C1 segment of cervical spinal cord (tissue), 14 donors: ENCODE measurements at regions not wholly inside any gene's neighbourhood (a gene's known extent, or its start where the extent isn't known, plus 50 kb on each side); places are given as distances from the start of the nearest gene placed in this dataset.

Experiments
- DNase-seq, 14 donors: peaks; one replicate each; lab custom pipeline; 2025; lab: John Stamatoyannopoulos, UW

DNA sequence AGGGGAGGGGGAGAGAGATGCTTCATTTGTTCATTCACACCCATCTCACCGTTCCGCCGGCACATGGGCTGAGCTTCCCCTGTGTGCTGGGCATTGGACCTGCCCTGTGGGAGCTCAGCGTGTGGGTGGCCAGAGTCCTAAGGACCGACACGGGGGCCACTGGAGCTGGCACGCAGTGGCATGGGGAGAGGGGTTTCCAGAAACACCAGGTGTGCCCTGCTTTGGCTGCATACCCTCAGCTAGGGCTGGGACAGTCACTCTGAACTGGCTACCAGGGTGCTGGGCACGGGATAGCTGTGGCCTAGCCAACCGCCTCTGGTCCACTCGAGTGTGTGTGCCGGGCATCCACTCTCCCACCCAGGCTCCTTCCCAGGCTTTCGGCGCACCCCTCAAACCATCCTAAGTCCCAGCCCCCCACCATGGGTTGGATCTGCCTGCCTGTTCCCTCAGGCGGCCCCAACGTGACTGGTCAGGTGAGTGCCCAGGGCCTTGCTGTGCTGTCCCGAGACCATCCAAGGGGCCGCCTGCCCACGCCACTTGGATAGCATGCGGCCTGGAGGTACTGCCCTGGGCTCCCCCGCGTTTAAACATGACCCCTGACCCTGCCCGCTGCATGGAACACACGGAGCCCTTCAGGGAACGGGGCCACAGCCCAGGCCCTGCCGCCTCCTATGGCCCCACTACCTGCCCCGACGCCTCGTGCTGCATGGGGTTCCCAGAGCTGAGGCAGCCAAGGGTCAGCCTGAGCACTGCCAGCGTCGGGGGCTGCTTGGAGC is 51.6 kb upstream of the LINC01488 start:
- no peak for DNase-seq

DNA sequence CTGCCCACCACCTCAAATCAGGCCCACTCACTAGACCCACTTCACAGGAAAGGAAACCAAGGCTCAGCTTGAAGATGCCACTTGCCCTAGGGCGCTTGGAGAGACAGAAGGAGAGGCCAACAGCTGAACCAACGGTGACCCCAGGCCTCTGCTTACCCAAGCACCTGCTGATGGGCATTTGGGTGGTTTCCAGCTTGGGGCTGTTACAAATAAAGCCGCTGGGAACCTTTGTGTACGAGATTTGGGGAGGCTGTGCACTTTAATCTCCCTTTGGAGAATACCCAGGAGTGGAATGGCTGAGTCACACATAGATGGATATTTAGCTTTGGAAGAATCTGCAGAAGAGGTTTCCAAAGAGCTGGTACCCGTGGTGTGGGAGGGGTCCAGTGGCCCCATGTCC is 50.9 kb upstream of the LINC01488 start:
- DNase-seq, result no peak

DNA sequence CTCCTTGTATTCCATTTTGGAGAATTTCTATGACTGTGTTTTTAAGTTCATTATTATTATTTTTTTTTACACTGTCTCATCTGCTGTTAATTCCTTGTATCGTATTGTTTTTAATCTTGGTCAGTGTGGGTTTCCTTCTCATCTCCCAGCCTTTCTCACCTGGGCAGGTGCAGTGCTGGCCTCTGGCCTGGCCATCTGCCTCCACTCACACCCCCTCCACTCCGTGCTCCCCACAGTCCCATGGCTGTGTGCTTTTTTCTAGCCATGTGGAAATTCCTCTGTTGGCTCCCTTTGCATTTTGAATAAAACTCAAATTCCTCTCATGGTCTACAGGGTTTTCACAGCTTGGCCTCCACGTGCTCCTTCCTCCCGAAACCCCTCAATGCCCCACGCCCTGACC is 50.3 kb upstream of the LINC01488 start:
- no peak for DNase-seq
